ENCODE measurements at regions not wholly inside any gene's neighbourhood (a gene's known extent, or its start where the extent isn't known, plus 50 kb on each side); places are given as distances from the start of the nearest gene placed in this dataset.
A peak's percentile ranks its signal among the peaks of the same experiment; 100 is the strongest.

DNA sequence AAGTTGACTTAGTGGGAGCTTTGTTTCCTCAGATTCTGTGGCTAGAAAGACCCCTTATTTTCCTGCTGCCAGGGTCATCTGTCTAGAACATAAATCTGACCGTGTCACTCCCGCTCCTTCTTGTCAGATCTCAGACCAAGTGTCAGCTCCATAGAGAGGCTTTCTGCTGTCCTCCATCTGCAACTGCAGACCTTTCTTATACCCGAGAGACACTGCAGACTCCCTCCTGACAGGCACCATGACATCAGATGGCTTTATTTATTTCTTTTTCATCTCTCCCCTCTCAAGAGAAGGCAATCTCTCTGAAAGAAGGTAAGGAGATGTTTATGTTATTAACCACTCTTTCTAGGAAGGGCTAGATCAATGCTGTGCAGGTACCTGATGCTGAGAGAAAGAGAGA, 726.5 kb downstream of the UQCRFS1 start:
- no peak for DNase-seq (ENCODE audit: low read depth in 3 of 3)

DNA sequence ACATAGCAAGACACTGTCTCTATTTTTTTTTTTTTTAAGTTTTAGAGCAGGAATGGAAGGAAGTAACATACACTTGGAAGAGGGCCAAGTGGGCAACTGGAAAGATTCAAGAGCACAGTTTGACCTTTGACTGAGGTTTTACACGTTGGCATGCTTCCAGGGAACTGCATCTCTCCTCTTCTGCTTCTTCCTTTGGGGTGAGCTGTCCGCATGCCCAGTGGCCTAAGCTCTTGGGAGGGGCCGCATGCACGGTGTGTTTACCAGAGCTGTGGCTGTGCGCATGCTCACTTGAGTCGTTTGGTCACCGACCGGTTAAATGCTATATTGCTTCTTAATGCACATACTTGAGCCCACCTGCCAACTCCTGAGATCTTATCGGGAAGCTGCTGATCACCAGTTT, 727.7 kb downstream of the UQCRFS1 start:
- DNase-seq (ENCODE audit: low read depth in 3 of 3) = no peak

DNA sequence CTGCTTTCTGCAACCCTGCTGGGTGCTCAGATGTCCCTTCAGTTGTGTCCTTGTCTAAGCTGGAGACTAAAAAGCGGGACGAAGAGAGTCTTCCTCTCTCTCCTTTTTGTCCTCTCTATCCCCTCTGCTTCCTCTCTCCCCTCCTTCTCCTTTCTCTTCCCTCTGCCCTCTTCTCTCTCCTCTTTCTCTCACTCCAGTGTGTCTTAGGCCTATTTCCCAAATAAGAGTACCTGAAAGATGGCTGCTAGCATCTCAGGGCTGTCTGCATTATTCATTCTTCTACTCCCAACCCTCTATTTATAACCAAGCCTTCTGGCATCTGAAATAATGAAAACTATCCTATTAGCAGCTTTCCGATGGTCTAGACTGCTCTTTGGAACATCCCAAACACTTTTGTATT, 729.8 kb downstream of the UQCRFS1 start:
- DNase-seq (ENCODE audit: low read depth in 3 of 3) = no peak

DNA sequence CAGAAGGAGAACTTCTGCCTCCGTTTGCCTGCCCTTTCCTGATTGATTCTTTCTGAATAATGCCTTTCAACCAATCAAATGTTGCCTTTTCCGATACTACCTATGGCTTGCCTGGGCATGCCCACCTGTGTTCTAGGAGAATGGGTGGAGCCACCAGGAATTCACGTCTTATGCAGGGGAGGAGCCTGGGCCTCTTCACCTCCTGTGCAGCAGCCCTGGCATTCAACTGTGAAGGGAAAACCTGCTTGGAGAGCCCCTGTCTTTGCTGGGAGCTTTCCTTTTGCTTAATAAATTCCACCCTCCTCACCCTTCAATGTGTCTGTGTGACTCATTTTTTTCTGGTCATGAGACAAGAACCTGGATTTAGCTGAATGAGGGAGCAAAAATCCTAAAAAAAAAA, 730.7 kb downstream of the UQCRFS1 start:
- DNase-seq (ENCODE audit: low read depth in 3 of 3) = no peak

DNA sequence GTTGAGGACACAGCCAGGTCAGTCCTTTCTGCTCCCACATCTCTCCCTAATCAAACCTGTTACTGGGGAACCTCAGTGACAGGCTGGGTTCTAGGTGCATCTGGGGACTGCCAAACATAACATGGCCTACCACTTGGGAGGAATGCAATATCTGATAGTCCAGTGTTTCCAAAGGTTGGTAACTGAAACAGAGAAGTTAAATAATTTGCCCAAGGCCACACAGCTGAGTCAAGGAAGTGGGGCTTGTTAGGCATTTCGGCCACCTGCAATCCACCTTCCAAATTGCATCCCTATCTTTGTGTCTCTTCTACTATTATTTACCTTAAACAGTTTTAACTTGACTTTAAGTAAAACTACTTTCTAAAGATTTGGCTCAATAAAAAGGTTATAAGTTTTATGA, 731.3 kb downstream of the UQCRFS1 start:
- DNase-seq (ENCODE audit: low read depth in 3 of 3) = no peak

DNA sequence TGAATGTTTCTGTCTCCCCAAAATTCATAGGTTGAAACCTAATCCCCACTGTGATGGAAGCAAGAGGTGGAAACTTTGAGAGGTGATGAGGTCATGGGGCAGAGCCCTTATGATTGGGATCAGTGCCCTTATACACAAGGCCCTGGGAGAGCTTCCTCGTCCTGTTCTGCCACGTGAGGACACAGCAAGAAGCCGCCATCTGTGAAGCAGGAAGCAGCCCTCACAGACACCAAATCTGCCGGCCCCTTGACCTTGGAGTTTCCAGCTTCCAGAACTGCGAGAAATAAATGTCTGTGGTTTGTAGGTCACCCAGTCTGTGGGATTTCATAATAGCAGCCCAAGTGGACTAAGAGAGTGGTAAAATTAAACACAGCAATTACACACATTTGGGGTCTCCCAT, 737.4 kb downstream of the UQCRFS1 start:
- DNase-seq (ENCODE audit: low read depth in 3 of 3) = no peak

- no peak for DNase-seq (ENCODE audit: low read depth in 3 of 3)
Observed at GRCh38 chr19:28472843-28473242, 740.1 kb downstream of the UQCRFS1 start.

GRCh38 chr19:28471731-28472510, 741.0 kb downstream of the UQCRFS1 start:
- no peak for DNase-seq (ENCODE audit: low read depth in 3 of 3)

- no peak for DNase-seq (ENCODE audit: low read depth in 3 of 3)
Observed at GRCh38 chr19:28469544-28469943, 743.4 kb downstream of the UQCRFS1 start.

GRCh38 chr19:28468701-28469459, 744.1 kb downstream of the UQCRFS1 start:
- peak in 1 of 3 experiments; percentile 3 for DNase-seq (ENCODE audit: low read depth in 3 of 3)

- peak; percentile 15 to 29 (median 26) for DNase-seq (ENCODE audit: low read depth in 3 of 3)
Observed at GRCh38 chr19:28466107-28467045, 746.6 kb downstream of the UQCRFS1 start.

DNA sequence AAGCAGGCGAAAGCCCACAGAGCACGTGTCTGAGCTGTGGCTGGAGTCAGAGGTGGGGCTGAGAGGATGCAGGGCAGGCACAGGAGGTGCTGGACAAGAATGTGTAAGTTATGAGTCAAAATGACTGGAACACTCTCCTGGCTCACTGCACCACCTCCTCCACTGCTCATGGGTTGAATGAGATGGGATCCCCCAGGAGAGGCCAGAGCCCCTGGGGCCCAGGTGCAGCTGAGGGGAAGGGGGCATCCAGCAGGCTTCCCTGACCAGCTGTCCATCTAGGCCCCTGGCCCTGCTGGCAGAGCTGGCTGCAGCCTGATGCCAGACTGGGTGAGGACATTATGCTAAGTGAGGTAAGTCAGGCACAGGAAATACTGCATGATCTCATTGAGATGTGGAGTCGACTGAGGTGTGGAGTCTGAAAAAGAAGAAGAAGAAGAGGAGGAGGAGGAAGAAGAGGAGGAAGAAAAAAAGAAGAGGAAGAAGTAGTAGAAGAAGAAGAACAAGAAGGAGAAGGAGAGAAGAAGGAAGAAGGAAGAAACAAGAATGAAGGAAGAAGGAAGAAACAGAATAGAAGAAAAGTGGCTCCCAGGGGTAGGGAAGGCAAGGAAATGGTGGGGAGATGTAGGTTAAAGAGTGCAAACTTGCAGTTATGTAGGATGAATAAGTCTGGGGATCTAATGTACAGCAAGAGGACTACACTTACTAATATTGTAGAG, 747.4 kb downstream of the UQCRFS1 start:
- no peak for DNase-seq (ENCODE audit: low read depth in 3 of 3)

DNA sequence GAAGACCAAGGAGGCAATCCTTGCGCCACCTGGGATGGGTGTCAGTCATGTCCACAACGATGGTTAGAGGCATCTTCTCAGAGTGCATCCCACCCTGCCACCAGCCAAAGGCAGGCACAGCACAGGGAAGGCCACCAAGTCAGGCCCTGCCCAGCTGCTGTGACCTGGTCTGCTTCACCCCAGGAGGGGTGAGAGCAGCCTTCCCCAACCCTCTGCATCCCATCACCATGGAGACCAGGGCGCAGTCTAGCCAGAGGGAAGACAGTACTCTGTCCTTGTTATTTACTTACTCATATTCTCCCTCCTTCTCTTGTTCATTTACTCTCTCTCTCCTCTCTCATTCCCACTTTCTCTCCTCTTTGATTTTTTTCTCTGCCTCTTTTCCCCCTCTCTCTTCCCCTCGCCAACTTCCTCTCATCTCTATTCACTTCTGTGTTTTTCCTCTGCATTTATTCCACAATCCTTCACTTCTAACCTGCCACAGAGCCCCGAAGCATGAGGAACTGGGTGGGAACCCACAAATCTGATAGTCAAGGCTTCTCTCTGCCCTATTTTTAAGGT, 749.4 kb downstream of the UQCRFS1 start:
- DNase-seq (ENCODE audit: low read depth in 3 of 3) = no peak

GRCh38 chr19:28457620-28458019, 755.3 kb downstream of the UQCRFS1 start:
- DNase-seq (ENCODE audit: low read depth in 3 of 3) = no peak

DNA sequence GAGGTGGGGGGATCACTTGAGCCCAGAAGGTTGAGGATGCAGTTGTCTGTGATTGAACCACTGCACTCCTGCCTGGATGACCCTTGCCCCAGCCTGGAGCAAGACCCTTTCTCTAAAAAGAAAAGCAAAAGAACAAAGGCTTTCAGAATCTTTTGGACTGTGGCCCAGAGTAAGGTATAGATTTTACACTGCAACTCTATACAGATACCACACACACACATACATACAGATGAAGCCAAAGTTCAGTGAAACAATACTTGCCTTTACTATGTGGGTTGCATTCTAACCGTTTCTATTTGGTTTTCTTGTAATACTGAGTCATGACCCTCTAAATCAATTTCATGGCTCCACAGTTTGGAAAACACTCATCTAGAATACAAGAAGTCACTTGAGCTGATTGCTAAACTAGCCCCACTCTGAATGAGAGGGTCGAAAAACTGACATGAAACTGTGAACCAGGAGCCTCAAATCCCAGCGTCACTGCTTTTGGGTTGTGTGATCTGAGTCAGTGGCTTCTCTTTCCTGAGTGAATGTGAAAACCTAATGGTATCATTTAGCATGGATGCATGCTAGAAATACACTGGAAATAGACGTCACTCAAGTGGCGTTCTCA, 756.1 kb downstream of the UQCRFS1 start:
- no peak for DNase-seq (ENCODE audit: low read depth in 3 of 3)

- no peak for DNase-seq (ENCODE audit: low read depth in 3 of 3)
Observed at GRCh38 chr19:28456252-28456651, 756.7 kb downstream of the UQCRFS1 start.

- no peak for DNase-seq (ENCODE audit: low read depth in 3 of 3)
Observed at GRCh38 chr19:28454083-28454482, 758.9 kb downstream of the UQCRFS1 start.

GRCh38 chr19:28453420-28453819, 759.5 kb downstream of the UQCRFS1 start:
- no peak for DNase-seq (ENCODE audit: low read depth in 3 of 3)

DNA sequence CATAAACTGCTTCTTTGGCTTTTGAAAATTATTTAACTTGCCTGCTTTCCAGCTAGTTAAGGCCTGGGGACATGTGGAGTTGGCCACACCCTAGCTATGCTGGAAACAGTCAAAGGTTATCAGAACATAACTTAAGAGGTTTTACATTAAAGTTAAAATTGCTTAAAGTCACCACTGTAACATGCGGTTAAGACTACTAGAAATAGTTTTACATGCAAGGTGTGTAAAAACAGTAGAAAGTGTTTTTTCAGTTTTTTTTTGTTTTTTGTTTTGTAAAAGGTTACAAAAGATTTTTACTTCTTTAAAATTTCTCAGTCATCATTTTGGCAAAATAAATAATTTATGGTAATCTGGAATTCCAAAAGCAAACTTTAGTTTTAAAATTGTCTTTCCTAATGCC, 763.1 kb downstream of the UQCRFS1 start:
- no peak for DNase-seq (ENCODE audit: low read depth in 3 of 3)

GRCh38 chr19:28446511-28446910, 766.4 kb downstream of the UQCRFS1 start:
- DNase-seq (ENCODE audit: low read depth in 3 of 3) = no peak

GRCh38 chr19:28445826-28446225, 767.1 kb downstream of the UQCRFS1 start:
- DNase-seq (ENCODE audit: low read depth in 3 of 3) = no peak

Measured in stimulated activated CD4-positive, alpha-beta T cell treated with anti-CD3 and anti-CD28 coated beads, TNF-alpha, amount 100 ng/mL, for 4 hours (primary cell).